Hepatocyte (in vitro differentiated cells): ENCODE measurements at regions not wholly inside any gene's neighbourhood (a gene's known extent, or its start where the extent isn't known, plus 50 kb on each side); places are given as distances from the start of the nearest gene placed in this dataset.

Source experiments
- CTCF ChIP-seq: fragments of 200-600 bp; sonication (generic); IDR thresholded peaks from 2 replicates; pipeline ENCODE4 v1.5.1; 2016; ENCODE audit warnings: antibody characterized with exemption, mild to moderate bottlenecking; ENCODE audit not compliant: poor library complexity
- EZH2 ChIP-seq: fragments of 200-600 bp; sonication (generic); IDR thresholded peaks from 2 replicates; pipeline ENCODE4 v1.6.1; 2016; ENCODE audit warnings: antibody characterized with exemption, mild to moderate bottlenecking, borderline replicate concordance
- EZH2phosphoT487 ChIP-seq: fragments of 200-600 bp; sonication (generic); IDR thresholded peaks from one replicate; pipeline ENCODE4 v1.6.1; 2018; ENCODE audit warnings: antibody characterized with exemption, mild to moderate bottlenecking, low read depth, moderate library complexity; ENCODE audit not compliant: unreplicated experiment, severe bottlenecking

- TF ChIP-seq EZH2, result no peak
- TF ChIP-seq CTCF, result no peak
- no peak for TF ChIP-seq EZH2phosphoT487
Measured at GRCh38 chr13:109996404-109996960, 210.1 kb upstream of the IRS2 start.
